SK-N-MC (cell line): ENCODE measurements at regions not wholly inside any gene's neighbourhood (a gene's known extent, or its start where the extent isn't known, plus 50 kb on each side); places are given as distances from the start of the nearest gene placed in this dataset.

Experiments used
- DNase-seq: peaks from one replicate; pipeline ENCODE4 v3.0.0-alpha.2; 2011; ENCODE audit warnings: low read depth, low spot score
- H3K27ac ChIP-seq: fragments of 200-600 bp; sonication (generic); 2 replicates; pipeline ENCODE4 v1.5.1; 2016; ENCODE audit warnings: mixed run types
- H3K36me3 ChIP-seq: fragments of 200-600 bp; sonication (generic); 2 replicates; pipeline ENCODE4 v1.6.1; 2017; ENCODE audit warnings: antibody characterized with exemption, low read length, mixed read lengths; ENCODE audit not compliant: insufficient read depth
- H3K4me3 ChIP-seq: fragments of 200-600 bp; sonication (generic); 2 replicates; pipeline ENCODE4 v1.5.1; 2016
- H3K9ac ChIP-seq: fragments of 200-600 bp; sonication (generic); 2 replicates; pipeline ENCODE4 v1.8.0; 2017; ENCODE audit warnings: mixed run types, mixed read lengths; ENCODE audit not compliant: insufficient read length
- H3K9me3 ChIP-seq: fragments of 200-600 bp; sonication (generic); 2 replicates; pipeline ENCODE4 v1.6.1; 2017; ENCODE audit warnings: low read depth, mild to moderate bottlenecking, antibody characterized with exemption, low read length, moderate library complexity, mixed read lengths
- EZH2 ChIP-seq: fragments of 200-600 bp; sonication (generic); IDR thresholded peaks from one replicate; pipeline ENCODE4 v1.6.1; 2017; ENCODE audit warnings: antibody characterized with exemption
- FOXP2 ChIP-seq: optimal IDR thresholded peaks from 2 replicates; pipeline ENCODE3; 2011; ENCODE audit warnings: mild to moderate bottlenecking, moderate library complexity; ENCODE audit not compliant: insufficient read depth; ENCODE audit errors: extremely low read length, control extremely low read depth
- POLR2AphosphoS5 ChIP-seq: IDR thresholded peaks from 2 replicates; pipeline ENCODE4 v1.6.1; 2012; ENCODE audit warnings: mild to moderate bottlenecking, low read depth, low read length, borderline replicate concordance

DNA sequence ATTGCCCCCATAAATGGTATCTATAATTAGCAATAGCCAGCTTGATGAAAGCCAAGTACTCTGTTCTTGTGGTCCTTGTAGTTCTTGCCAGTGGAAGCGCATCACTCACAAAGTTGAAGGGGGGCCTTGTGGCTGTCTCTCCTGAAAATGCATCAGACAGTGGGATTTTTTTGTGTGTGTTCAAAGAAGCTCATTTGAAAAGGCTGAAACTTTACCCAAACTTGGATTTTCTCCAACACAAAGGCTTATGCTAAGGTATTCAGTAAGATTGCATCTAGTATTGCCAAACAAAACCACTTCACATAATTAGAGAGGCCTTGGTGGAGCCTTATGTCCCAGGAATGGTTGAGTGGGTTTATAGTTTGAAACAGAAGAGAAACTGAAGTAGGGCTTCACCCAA is 216.7 kb upstream of the TMTC1 start:
- H3K36me3 ChIP-seq: no peaks in the 10 kb centered on the region
- TF ChIP-seq FOXP2 (no peak), POLR2AphosphoS5 (no peak), EZH2 (no peak)
- H3K4me3 ChIP-seq: no peak overlapping the region
- DNase-seq: no peak
- H3K9ac ChIP-seq: no peak overlapping the region
- no peaks in the 10 kb centered on the region for H3K9me3 ChIP-seq
- H3K27ac ChIP-seq: no peak overlapping the region

DNA sequence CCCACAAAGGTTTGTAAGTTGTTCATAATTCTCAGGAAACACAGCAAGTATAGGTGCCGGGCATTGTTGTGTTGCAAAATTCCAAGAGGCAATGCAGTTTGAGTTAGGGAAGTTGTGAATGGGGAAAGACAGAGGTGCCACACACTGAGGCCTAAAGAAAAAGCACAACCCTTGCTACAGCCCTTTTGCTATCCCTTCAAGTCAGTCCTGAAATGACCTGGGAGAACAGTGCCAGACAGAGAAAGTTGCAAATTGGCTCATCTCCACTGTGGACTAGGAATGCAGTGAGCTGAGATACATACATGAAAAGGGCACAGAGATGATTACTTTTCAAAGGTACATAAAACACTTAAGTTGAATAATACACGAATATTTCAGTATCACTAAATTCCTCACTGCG is 213.3 kb upstream of the TMTC1 start:
- no peak overlapping the region for H3K9ac ChIP-seq
- no peak for DNase-seq
- no peak overlapping the region for H3K27ac ChIP-seq
- H3K4me3 ChIP-seq: no peak overlapping the region
- H3K9me3 ChIP-seq: no peaks in the 10 kb centered on the region
- TF ChIP-seq EZH2: no peak
- TF ChIP-seq POLR2AphosphoS5: no peak
- TF ChIP-seq FOXP2: no peak
- no peaks in the 10 kb centered on the region for H3K36me3 ChIP-seq

- H3K9ac ChIP-seq: no peak overlapping the region
- no peaks in the 10 kb centered on the region for H3K9me3 ChIP-seq
- no peak for DNase-seq
- no peaks in the 10 kb centered on the region for H3K36me3 ChIP-seq
- no peak for TF ChIP-seq FOXP2
- no peak for TF ChIP-seq POLR2AphosphoS5
- TF ChIP-seq EZH2: no peak
- H3K27ac ChIP-seq: no peak overlapping the region
- H3K4me3 ChIP-seq: no peak overlapping the region
Measured at GRCh38 chr12:29992366-29992765, 208.6 kb upstream of the TMTC1 start.

DNA sequence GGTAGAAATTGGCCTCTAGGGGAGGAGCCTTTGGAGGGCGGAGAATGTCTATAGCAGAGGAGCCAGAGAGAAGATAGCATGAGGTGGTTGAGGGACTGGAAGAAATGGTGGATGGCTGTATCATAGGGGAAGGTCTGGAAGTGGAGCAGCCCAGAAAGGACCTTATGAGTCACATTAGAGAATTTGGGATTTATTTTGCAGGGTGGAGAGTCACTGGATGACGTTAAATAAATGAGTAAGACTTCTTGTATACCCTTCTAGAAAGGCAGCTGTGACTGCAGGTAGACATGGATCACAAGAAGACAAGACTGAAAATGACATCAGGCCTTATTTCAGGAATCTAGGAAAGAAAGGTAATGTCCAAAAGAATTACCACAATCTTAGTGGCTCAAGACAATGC is 208.2 kb upstream of the TMTC1 start:
- no peak overlapping the region for H3K27ac ChIP-seq
- no peak overlapping the region for H3K4me3 ChIP-seq
- TF ChIP-seq EZH2: no peak
- no peak for TF ChIP-seq POLR2AphosphoS5
- no peak for TF ChIP-seq FOXP2
- no peak for DNase-seq
- H3K9me3 ChIP-seq: no peaks in the 10 kb centered on the region
- H3K9ac ChIP-seq: no peak overlapping the region
- no peaks in the 10 kb centered on the region for H3K36me3 ChIP-seq

DNA sequence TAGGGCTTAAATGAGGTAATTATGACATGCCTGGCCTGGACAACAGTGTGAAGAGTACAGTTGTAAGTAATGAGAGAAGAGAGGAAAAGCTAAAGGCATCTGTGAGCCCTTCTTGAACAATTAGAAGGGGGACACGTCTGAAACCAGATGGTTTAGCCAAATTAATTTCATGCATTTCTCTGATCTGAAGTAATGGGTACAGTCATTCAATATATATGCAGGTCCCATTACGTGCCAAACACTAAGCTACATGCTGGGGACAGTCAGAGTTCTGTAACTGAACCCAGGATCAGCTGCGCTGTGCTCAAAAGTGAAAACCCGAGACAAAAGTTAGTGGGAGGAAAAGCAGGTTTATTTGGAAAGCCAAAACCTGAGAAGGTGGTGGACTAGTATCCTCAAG is 207.2 kb upstream of the TMTC1 start:
- TF ChIP-seq POLR2AphosphoS5 (no peak), EZH2 (no peak), FOXP2 (no peak)
- Histone ChIP-seq H3K36me3 (no peaks in the 10 kb centered on the region), H3K9me3 (no peaks in the 10 kb centered on the region), H3K27ac (no peak overlapping the region), H3K9ac (no peak overlapping the region), H3K4me3 (no peak overlapping the region)
- no peak for DNase-seq

DNA sequence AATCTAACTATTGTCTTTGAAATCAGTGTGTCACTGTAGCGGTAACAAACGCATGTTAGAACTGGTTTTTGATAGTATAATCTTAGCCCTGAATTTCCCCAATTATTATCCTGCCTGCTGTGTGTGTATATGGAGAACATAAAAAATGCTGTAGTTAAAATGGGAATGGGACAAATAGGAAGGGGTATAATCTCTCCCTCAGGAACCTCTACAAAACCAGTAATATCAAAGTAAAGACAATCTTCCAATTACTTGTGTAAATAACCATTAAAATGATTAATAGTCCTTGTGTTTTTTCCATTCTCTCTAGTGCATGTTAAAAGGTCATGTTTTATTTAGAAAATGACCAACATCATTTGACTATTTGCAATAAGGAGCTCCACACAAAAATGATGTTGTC is 200.1 kb upstream of the TMTC1 start:
- Histone ChIP-seq H3K27ac (no peak overlapping the region), H3K4me3 (no peak overlapping the region)

DNA sequence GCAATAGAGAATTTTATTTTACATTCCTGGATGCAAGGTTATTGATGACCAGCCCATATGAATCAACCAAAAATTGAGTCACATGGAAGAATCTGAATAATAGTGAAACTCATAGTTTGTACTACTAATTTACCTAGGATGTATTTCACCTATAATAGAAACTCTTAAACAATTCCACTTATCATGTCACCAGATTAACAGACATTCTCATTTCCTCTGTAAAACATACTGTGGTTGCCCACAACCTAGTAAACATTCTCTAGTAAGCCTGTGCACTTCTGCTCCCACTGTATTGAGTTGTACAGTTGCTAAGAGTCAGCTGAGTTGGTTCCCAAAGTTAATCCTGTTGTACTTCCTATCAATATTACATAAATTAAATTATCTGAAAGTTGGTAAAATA is 196.6 kb upstream of the TMTC1 start:
- Histone ChIP-seq H3K4me3 (no peak overlapping the region), H3K36me3 (no peaks in the 10 kb centered on the region), H3K9ac (no peak overlapping the region), H3K27ac (no peak overlapping the region), H3K9me3 (no peaks in the 10 kb centered on the region)
- DNase-seq: no peak
- TF ChIP-seq FOXP2: no peak
- no peak for TF ChIP-seq POLR2AphosphoS5
- TF ChIP-seq EZH2: no peak

More for the DNA sequence above, 200.1 kb upstream of the TMTC1 start:
- no peaks in the 10 kb centered on the region for H3K36me3 ChIP-seq
- no peak for DNase-seq
- no peaks in the 10 kb centered on the region for H3K9me3 ChIP-seq
- TF ChIP-seq EZH2: no peak
- H3K9ac ChIP-seq: no peak overlapping the region

DNA sequence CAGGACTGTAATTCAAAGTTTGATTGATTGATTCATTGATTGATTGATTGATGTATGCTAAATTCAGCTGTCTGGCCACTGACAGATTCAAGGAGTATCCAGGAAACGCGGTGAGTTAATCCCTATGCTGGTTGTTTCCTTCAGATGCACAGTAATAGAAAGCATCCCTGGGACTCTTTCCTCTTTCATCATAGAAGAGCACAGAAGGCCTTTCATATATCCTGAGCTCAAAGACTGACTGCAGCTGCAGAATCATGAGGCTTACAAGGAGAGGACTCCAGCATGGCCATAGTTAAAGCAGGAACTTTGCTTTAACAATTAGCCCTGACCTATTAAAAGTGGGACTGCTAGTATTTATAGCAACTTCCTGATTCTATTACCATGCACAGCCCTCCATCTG is 187.7 kb upstream of the TMTC1 start:
- TF ChIP-seq POLR2AphosphoS5: no peak
- no peak for TF ChIP-seq EZH2
- no peak for TF ChIP-seq FOXP2
- Histone ChIP-seq H3K4me3 (no peak overlapping the region), H3K9ac (no peak overlapping the region), H3K9me3 (no peaks in the 10 kb centered on the region), H3K27ac (no peak overlapping the region), H3K36me3 (no peaks in the 10 kb centered on the region)
- no peak for DNase-seq

DNA sequence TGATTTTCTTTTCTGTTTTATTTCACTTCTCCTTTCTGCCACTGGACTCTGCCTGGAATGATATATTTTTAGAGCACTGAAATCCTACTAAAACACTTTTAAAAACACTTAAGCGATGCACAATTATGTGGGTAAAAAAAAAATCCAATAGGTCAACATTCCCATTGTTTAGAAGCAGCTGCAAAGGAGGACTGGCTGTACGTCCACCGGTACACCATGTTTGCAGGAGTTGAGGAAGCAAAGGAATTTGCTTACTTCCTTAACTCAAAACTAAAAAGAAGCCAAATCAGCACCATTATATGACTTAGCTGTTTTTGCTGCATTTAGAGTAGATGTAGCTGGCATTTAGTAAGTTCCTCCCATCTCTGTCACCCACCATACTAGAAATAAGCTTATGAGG is 186.8 kb upstream of the TMTC1 start:
- TF ChIP-seq EZH2 (no peak), POLR2AphosphoS5 (no peak), FOXP2 (no peak)
- Histone ChIP-seq H3K27ac (no peak overlapping the region), H3K36me3 (no peaks in the 10 kb centered on the region), H3K9me3 (no peaks in the 10 kb centered on the region), H3K9ac (no peak overlapping the region), H3K4me3 (no peak overlapping the region)
- no peak for DNase-seq
